ENCODE measurements at regions not wholly inside any gene's neighbourhood (a gene's known extent, or its start where the extent isn't known, plus 50 kb on each side); places are given as distances from the start of the nearest gene placed in this dataset.

GRCh38 chr5:54719384-54720283, 202.1 kb downstream of the SNX18 start:
- peak; percentile 50 for DNase-seq (ENCODE audit: low read depth, low spot score)

GRCh38 chr5:54718656-54719055, 201.1 kb downstream of the SNX18 start:
- no peak for DNase-seq (ENCODE audit: low read depth, low spot score)

- no peak for DNase-seq (ENCODE audit: low read depth, low spot score)
Measured at GRCh38 chr5:54717870-54718269, 200.3 kb downstream of the SNX18 start.

- DNase-seq (ENCODE audit: low read depth, low spot score), result no peak
Measured at GRCh38 chr5:54717459-54717858, 199.9 kb downstream of the SNX18 start.

- DNase-seq (ENCODE audit: low read depth, low spot score), result no peak
Measured at GRCh38 chr5:54713923-54714581, 196.5 kb downstream of the SNX18 start.

GRCh38 chr5:54709096-54709495, 191.5 kb downstream of the SNX18 start:
- DNase-seq (ENCODE audit: low read depth, low spot score), result no peak

- no peak for DNase-seq (ENCODE audit: low read depth, low spot score)
Measured at GRCh38 chr5:54707841-54708240, 190.3 kb downstream of the SNX18 start.

GRCh38 chr5:54705994-54706653, 188.6 kb downstream of the SNX18 start:
- no peak for DNase-seq (ENCODE audit: low read depth, low spot score)

GRCh38 chr5:54704825-54705224, 187.3 kb downstream of the SNX18 start:
- no peak for DNase-seq (ENCODE audit: low read depth, low spot score)

GRCh38 chr5:54704333-54704732, 186.8 kb downstream of the SNX18 start:
- DNase-seq (ENCODE audit: low read depth, low spot score), result no peak

GRCh38 chr5:54703565-54704255, 186.2 kb downstream of the SNX18 start:
- no peak for DNase-seq (ENCODE audit: low read depth, low spot score)

- peak; percentile 53 for DNase-seq (ENCODE audit: low read depth, low spot score)
Measured at GRCh38 chr5:54703133-54703532, 185.6 kb downstream of the SNX18 start.

- no peak for DNase-seq (ENCODE audit: low read depth, low spot score)
Measured at GRCh38 chr5:54702470-54702869, 184.9 kb downstream of the SNX18 start.

- DNase-seq (ENCODE audit: low read depth, low spot score), result no peak
Measured at GRCh38 chr5:54700986-54701578, 183.5 kb downstream of the SNX18 start.

GRCh38 chr5:54696931-54697330, 179.4 kb downstream of the SNX18 start:
- no peak for DNase-seq (ENCODE audit: low read depth, low spot score)

GRCh38 chr5:54696346-54696745, 178.8 kb downstream of the SNX18 start:
- DNase-seq (ENCODE audit: low read depth, low spot score), result no peak

- DNase-seq (ENCODE audit: low read depth, low spot score), result no peak
Measured at GRCh38 chr5:54695198-54695966, 177.8 kb downstream of the SNX18 start.

GRCh38 chr5:54693936-54694657, 176.5 kb downstream of the SNX18 start:
- DNase-seq (ENCODE audit: low read depth, low spot score), result no peak

- DNase-seq (ENCODE audit: low read depth, low spot score), result no peak
Measured at GRCh38 chr5:54692631-54693030, 175.1 kb downstream of the SNX18 start.

- no peak for DNase-seq (ENCODE audit: low read depth, low spot score)
Measured at GRCh38 chr5:54691656-54692055, 174.1 kb downstream of the SNX18 start.
